ENCODE measurements at regions not wholly inside any gene's neighbourhood (a gene's known extent, or its start where the extent isn't known, plus 50 kb on each side); places are given as distances from the start of the nearest gene placed in this dataset.

- no peak for TF ChIP-seq CTCF (IDR thresholded peaks at IDR 0.05)
- TF ChIP-seq POLR2A (IDR thresholded peaks at IDR 0.05), result no peak
- no peak for TF ChIP-seq EP300 (IDR thresholded peaks at IDR 0.05)
These were observed 99.7 kb upstream of the CTDP1 start for GRCh38 chr18:79579807-79580497.

All from tibial nerve (tissue), 4 donors.